ENCODE measurements at regions not wholly inside any gene's neighbourhood (a gene's known extent, or its start where the extent isn't known, plus 50 kb on each side); places are given as distances from the start of the nearest gene placed in this dataset.
"Not testable (repeated sequence)": the region's sequence is repeated elsewhere in the genome, so short reads cannot be mapped to it uniquely, and the experiment has no call there.

DNA sequence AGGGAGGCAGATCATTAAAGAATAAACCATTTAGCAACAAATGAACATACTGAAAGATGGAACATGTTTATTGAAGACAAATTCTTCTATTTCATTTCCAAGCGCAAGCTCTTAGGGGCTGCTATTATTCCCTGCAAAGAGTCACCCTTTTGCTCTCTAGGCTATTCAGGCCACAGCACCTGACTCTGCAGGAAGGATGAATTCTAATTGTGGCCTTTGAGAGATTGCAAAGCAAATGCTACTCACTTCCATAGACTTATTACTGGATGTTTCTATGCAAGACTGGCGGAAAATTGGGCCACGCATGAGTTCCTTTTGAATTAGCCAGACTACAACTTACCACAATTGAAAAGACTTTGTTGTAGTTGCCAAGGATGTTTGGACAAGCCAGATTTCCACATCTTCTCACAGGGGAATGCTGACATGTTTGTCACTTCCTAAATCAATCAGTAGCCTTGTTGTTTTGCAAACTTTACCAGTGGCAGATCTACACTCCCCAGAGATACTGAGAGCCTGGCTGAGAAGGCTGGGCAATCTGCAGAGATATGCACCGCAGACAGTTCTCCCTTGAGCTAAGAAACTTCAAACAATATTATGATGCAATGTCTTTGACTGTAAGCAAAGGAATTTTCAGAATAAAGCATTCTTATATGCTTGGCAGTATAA, 334.3 kb upstream of the SYT1 start:
- no peak for DNase-seq

DNA sequence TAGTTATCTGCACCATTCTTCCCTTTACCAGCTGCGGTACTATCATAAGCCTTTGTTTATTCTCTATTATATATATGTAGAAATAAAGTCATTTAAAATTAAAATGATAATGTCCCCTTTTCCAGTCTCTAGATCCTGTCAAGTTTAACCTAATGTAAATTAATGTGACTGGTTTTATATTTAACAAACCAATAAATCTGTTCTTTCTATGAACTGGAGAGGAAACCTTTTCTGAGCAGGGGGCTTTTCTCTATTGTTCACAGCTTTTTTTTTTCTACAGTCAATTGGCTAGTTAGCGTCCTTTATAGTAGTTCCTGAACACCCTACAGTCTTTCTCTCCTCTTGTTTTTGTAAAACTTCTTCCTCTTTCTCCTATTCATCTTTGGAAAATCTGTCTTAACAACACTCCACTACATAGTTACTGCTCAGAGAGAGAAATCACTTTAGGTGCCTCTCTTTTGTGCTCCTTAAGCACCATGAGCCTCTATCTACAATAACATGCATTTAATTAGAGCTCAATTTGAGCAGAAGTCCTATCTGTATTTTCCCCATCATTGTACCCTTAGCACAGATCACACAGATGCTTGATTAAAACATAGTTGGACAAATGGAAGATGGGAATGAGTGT, 332.6 kb upstream of the SYT1 start:
- DNase-seq, result no peak

DNA sequence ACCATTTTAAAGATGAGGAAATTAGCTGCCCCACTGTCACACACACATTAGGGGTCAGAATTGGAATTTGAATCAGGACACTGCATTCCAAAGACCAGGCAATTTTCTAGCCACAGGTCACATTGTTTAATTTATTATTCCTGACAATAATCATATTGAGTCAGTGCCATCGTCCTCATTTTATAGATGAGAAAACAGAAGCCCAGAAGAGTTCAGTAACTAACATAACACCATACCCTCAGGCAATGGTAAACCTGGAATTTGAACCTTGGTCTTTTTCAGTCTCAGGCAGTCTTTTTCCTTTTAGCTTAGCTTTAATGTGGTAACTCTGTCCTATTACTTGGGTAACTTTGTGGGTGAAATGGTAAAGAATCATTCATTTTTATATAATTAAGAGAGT, 330.3 kb upstream of the SYT1 start:
- DNase-seq, result no peak

DNA sequence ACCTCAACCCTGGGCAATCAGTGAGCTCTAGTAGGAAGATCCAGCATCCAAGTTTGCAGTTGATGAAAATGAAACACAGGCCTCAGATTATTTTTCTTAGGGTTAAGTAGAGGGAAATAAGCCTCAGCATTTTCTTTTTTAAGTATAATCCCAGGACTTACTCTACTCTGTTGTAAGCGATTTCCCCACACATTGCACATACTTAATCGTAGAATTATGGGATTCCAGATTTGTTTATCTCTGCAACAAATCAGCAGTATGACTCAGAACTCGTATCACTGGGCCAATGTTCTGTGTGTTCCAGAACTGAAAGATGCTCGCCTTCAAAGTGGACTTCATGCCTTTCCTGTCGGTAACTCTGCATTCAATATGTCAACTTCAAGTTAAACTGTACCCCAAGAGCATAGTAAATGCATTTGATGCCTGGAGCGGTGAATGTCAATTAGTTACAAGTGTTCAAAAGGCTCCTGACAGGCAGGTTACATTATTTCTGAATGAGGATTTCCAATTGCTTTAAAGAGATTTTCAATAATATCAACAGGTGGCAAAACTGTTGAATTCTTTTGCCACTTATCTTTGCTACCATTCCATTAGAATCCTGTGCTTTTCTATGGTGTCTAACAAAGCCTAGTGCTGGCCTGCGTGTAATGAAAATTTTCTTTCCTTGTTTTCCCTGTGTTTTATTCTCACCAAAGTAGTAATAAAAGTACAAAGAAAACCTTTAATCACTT, 323.8 kb upstream of the SYT1 start:
- DNase-seq, result no peak

GRCh38 chr12:78550831-78551230, 313.7 kb upstream of the SYT1 start:
- no peak for DNase-seq

GRCh38 chr12:78555802-78556201, 308.8 kb upstream of the SYT1 start:
- DNase-seq, result no peak

DNA sequence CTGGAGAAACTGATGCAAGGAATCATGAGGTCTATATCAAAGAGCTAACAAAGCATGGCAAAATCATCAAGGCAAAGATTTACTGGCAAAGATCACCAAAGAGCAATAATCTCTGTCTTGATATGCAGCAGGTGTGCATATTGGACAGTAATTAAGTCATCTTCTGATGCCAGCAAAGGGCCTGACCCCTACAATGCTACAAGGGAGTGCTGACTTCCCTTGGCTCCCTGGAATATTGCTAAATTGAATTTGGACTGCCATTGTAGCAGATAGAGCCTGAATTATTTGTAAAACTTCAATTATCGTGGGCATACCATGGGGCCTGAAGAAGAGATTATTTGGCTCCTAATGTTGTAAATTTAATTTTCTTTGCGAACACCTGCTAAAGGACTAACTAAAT, 307.9 kb upstream of the SYT1 start:
- DNase-seq, result no peak

- no peak for DNase-seq
These were observed 305.2 kb upstream of the SYT1 start for GRCh38 chr12:78559416-78559815.

- DNase-seq, result no peak
These were observed 304.7 kb upstream of the SYT1 start for GRCh38 chr12:78559886-78560285.

DNA sequence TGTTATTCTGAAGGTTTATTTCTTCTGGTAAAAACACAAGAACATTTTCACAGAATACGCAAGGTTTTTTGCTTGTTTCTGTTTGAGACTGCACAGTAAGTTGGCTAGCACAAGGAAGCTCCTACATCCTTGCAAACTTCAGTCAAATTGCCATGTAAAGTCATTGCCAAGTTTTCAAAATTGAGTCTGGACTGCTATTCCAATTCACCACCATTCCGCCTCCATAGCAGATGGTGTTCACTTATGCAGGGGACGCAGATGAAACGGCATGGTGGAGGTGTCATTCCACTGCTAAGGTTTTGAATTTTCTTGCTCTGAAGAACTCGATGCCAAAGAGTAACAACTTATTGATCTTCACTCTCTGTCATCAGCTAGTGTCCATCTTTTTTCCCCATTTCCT, 303.9 kb upstream of the SYT1 start:
- DNase-seq, result no peak

DNA sequence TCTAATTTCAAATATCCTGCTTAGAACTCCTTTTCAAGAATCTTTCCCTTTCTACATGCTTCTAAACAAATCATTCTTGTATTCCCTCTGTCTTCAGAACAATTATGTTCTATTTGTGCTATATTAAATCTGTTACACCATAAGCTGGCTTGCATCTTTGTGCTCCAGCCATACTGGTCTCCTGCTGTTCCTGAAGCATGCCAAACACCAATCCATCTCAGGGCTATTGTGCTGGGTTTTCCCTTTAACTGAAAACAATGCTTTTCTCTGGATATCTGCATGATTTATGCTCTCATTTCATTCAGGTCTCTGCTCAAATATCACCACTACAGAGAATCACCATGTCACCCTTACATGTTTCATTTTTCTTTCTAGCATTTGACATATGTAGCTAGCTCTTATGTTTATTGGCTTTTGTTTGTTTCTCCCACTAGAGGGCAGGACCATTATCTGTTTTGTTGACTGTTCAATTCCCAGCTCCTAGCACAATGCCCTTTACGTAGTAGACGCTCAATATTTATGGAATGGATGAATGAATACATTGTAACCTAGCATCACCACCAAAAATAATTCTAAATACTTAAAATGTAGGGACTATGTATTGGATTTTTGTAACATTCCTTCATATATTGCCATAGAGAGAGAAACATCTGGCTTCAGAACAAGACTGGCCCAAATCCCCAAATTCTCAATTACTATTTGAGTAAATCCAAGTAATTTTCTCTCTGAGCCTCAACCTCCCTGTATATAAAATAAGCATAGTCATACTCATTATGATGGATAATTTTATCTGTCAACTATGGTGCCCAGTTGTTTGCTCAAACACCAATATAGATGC, 302.0 kb upstream of the SYT1 start:
- no peak for DNase-seq

- DNase-seq, result no peak
These were observed 300.7 kb upstream of the SYT1 start for GRCh38 chr12:78563826-78564225.

DNA sequence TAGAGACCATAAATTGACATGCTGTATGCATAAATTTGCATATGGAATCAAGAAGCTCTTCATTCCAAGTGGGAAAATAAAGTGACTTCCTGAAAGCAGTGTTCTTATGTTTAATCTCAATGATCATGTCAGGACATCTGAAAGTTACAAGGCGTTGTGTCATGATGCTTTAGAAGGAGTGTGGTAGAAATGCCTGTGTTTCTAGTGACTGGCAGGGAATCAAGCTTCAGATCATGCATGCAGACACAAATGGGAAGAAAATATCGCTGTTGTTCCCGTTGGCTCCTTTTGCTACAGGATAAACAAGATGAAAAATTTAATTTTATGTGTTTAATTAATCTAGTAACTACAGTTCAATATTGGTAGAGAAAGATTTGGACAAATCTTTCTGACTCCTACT, 298.1 kb upstream of the SYT1 start:
- no peak for DNase-seq

DNA sequence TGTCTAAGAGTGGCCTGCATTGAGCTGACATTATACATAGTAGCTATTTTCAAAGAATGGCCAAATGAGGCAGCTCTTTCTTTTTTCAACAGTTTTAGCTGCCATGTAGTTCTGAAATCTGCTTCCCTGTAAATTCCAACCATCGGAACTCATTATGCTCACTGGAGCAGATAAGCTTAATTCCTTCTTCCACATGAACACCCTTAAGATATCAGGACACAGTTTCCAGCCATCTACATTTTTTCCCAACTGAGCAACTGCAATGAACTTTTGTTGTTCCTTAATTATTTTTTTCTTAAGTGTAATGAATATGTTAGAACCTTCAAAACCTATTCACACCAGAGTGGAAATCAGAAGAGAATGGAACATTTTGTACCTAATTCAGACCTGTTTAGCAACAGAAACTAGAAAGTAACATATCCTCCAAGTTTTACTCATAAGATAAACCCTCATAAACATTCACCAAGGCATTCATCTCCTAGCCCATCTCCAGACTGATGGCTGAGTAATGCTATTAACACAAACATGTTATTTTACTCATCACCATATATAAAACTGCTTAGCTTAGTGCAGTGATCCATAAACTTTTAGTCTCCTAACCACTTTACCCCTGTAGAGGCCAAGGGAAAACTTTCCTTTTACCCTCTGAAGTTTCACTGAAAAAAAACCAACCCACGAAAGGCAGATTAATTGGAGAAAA, 296.1 kb upstream of the SYT1 start:
- no peak for DNase-seq

GRCh38 chr12:78571953-78572352, 292.6 kb upstream of the SYT1 start:
- no peak for DNase-seq

DNA sequence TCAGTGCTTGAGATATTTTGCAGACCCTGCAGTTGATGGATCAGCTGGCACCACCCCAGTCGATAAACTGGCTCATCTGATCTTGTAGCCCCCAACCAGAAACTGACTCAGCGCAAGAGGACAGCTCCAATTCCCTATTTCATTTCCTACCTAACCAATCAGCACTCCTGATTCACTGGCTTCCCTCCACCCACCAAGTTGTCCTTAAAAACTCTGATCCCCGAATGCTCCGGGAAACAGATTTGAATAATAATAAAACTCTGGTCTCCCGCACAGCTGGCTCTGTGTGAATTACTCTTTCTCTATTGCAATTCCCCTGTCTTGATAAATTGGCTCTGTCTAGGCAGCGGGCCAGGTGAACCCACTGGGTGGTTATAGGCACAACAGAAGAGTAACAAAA, 289.4 kb upstream of the SYT1 start:
- DNase-seq, result not testable (repeated sequence)

DNA sequence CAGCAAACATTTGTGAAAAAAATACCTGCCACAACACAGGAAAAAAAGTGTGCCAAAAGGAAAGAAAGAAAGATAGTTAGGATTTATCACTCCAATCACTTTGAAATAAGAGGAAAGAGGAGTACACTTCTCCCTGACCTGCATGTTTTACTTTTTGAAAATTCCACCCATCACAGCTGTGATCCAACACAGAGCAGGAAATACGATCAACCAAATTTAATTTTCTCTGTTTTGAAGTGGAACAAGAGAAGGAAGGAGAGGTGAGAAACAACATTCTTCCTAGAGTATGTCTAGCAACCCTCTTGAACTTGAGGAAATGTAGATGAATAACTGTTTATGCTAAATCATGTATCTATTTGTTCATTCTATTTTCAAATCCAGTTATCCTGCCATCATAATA, 284.7 kb upstream of the SYT1 start:
- no peak for DNase-seq

DNA sequence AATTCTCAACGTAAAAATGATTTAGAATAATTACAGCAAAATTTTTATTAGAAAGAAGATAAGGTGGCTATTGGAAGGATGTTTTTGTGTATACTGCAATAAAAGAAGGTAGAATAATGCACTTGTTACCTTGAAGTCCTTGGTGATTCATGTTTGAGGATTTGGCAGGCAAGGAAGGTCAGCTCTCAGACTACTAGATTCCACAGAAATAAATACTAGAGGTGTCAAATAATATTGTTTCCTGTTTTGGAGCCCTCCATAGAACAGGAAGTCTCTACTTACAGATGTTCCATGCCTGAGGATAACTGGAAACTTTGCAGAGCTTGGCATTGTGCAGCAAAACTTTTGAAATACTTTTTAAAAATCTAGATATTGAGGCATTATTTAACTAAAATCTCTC, 284.3 kb upstream of the SYT1 start:
- no peak for DNase-seq

- no peak for DNase-seq
These were observed 279.9 kb upstream of the SYT1 start for GRCh38 chr12:78584695-78585094.

DNA sequence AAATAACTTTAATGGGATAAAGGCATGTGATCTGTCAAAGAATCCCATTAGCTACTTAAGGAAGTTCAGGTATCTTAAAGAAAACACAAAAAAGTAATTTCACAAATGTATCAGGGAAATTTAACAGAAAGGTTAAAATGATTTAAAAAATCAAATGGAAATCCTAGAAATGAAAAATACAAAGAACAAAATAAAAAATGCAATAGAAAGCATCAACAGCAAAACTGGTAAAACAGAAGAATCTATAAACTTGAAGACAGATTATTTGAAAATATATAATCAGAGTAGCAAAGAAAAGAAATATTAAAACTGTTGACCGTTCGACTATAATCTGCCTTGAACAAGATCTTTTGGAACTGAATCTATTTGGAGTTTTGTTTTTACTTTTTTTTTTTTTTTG, 279.4 kb upstream of the SYT1 start:
- DNase-seq, result no peak

DNA sequence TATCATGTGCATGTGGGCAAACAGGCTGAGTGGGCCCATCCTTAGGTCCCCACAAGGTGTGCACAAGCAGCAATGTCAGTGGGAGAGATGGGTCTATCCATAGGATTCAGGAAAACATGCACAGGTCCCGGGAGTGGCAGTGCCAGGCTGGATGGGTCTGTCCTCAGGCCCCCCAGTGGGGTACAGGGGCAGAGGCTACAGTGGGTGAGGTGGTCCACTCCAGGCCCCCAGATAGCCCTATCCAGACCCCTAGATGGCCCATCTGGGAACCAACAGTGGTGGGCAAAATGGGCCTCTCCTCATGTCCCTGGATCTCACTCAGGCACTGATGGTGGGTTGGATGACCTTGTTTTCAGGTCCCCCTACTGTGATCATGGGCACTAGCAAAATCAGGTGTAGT, 277.8 kb upstream of the SYT1 start:
- no peak for DNase-seq

GRCh38 chr12:78599366-78599765, 265.2 kb upstream of the SYT1 start:
- no peak for DNase-seq

DNA sequence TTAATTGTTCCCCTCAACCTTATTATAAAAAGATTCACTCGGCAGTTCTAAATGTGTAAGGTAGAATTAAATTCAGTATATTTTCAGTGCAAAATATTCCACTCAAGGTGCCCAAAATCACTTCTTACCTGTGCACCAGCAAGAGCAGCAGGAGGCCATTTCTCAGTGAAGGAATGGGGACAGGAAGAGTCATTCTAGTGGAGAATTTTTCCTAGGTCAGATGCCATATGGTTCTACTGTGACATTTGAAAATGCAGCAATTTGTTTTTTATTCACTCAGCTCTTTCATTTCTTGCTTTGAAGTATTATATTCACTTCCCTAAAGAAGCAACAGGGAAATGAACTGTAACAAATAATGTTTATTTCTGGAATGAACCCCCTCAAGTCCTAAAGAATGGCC, 264.0 kb upstream of the SYT1 start:
- DNase-seq, result no peak
